HG03139 (cell line): ENCODE measurements at regions not wholly inside any gene's neighbourhood (a gene's known extent, or its start where the extent isn't known, plus 50 kb on each side); places are given as distances from the start of the nearest gene placed in this dataset.

ENCODE experiments used
- ATAC-seq: cut with Tn5 transposase; IDR thresholded peaks from one replicate; pipeline ENCODE4 v1.9.1; 2021; ENCODE audit not compliant: unreplicated experiment

DNA sequence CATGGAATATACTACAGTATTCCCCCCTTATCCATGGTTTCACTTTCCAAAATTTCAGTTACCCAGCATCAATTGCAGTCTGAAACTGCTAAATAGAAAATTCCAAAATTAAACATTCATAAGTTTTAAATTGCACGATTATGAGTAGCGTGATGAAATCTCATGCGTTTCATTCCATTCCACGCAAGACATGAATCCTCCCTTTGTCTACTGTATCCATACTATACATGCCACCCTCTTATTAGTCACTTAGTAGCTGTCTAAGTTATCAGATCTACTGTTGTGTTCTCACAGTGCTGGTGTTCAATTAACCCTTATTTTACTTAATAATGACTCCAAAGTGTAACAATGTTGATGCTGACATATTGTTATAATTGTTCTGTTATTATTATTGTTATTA is 261.2 kb upstream of the NDST4 start:
- no peak for ATAC-seq

DNA sequence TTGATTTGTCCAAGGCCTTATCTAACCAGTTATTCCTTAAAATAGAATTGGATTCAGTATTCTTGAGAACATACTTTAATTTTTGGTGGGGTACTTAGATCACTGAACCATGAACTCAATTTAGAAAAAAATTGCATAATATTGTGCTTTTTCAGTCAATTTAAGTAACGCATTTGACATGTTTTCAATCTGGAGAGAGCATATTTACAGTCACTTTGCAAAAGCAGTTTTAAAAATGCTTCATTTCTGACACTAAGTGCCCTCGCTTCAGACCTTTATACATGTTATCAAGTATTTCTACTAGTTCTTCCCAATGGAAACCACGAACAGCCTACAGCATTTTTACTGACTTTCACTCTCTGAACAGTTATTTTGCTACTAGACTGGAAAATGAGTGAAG is 257.1 kb upstream of the NDST4 start:
- ATAC-seq: no peak

DNA sequence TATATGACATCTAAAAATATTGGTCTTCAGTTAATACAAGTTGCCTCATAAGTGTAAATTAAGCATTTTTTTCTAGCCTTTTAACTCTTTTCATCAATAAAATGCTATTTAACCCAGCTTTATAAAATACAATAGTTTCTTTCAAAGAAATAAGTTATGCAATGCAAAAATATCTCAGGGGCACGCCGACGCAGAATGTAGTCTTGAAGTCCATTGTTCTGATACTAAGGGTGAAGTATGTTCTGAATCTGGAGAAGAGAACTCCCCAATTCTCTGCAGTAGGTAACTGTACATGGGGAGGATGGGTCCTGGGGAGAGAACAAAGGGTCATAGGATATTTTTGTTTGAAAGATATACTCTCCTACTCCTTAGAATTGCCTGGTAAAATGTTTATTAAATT is 256.6 kb upstream of the NDST4 start:
- ATAC-seq: no peak

DNA sequence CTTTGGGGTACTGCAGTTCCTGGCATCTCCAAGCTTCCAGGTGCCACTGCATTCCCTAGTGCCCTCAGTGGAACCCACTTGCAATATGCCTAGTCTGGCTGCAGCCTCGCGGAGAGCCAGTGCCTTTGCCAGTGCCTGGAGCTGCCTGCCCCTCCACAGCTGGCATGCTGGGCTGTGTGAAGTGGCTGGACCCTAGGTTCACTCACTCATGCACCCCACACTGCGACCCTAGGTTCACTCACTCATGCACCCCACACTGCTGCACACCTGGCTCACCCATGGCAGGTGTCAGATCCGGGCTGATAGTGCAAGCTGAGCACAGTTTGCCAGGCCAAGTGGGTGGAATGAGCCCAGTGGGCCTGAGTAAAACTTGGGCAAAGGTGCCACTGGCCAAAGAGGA is 253.0 kb upstream of the NDST4 start:
- no peak for ATAC-seq

DNA sequence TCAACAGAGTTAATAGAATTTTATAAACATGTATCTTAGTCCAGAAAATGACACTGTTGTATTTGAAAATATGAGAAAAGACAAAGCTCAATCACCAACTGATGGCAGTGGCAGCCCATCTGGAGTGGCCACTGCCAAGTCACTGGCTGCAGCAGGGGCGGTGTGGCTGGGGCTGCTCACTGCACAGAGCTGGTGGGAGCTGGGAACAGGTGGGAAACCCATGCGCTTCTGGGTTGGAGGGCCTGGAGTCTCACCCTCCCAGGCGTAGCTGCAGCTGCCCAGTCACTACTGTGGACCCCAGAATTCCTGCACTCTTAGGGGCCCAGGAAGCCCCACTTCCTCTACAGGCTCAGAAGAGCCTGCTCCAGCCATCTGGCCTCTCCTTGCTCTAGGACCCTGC is 251.8 kb upstream of the NDST4 start:
- no peak for ATAC-seq

DNA sequence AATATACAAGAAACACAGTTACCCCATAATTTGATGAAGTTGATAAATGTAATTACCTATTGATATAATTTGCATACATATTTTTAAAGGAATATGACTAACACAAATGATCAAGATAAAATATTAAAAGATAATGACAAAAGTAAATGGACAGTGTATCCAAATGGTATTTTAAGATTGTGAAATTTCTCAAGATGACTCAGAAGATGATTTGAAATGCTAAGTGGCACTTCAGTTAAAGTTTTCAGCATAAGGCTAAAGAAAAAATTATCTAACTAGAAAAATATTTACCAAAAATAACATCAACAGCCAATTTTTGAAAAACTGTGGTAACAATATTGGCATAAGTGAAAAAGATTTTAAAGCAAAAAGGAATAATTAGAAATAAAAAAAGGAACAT is 248.4 kb upstream of the NDST4 start:
- ATAC-seq: no peak

DNA sequence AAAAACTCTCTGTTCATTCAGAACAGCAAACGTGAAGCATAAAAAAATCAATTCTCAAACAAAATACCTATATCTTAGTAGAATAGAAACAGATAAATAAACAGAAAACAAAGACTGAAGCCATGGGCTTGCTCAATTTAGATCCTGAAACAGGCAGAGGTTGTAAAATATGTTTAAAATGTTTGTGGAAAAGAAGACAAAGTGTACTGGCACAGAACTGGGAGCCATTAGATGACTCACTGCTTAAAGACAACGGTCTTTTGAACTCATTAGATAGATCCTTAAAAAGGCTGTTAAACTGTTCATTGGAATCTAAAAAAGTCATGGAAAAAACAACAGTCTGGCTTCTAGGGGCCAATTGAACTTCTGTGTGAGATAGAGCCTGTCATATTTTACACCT is 247.0 kb upstream of the NDST4 start:
- no peak for ATAC-seq

DNA sequence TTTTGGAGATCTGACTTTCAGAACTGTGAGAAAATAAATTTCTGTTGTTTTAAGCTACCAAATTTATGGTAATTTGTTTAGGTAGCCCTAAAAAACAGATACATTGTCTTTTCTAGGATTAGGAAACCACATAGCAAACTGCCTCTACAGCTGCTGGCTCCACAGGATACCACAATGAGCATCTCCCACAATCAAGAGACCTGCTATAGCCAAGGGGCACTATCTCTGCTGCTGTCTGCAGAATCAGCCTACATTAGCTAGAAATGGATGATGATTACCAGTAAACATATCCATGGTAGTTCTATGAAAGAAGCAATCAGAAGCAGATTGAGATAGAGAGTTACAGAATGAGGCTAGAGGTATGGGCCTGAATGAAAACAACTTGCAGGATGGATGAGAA is 244.4 kb upstream of the NDST4 start:
- no peak for ATAC-seq

DNA sequence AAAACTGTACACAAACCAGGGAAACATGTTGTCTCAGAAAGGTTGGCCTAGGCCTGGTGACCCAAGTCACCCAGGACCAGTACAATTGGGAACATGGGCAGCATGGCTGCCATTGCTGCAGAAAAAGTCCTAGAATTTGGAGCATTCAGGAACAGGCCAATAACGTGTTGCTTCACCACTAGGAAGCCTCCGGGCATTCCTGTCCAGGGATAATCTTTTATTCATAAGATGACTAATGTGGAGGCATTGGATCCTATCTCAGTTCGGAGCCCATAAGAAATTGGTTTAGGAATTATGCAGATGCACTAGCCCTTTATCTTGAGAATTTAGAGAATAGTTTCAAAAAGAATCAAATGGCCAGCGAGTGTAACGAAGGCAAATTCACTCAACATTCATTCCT is 242.8 kb upstream of the NDST4 start:
- ATAC-seq: no peak

DNA sequence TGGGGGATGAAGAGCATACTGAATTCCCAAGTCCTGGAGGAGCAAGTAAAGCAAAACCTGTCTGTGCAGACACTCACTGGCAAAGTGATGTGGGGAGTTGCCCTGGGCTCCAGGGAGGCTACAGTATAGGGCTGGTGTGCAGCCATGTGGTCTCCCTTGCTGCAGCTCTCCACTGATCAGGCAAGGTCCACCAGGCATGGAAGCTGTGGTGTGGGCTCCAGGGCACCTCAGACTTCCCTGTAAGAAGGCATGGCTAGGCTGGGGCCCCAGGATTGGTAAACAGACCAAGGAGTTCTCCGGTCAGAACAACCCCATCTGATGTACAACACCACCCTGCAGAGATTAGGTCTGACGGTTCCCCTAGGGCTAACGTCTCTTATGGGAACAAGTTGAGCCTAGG is 241.9 kb upstream of the NDST4 start:
- no peak for ATAC-seq

DNA sequence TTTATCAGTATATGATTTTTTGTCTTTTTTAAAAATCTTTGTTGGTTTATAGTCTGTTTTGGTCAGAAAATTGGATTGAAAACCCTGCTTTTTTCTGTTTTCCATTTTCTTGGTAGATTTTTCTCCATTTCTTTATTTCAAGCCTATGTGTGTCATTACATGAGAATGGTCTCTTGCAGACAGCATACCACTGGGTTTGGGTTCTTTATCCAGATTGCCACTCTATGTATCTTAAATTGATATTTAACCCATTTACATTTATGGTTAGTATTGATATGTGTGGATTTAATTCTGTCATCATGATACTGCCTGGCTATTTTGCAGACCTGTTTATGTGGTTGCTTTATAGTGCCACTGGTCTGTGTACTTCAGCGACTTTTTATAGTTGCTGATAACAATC is 239.9 kb upstream of the NDST4 start:
- no peak for ATAC-seq

DNA sequence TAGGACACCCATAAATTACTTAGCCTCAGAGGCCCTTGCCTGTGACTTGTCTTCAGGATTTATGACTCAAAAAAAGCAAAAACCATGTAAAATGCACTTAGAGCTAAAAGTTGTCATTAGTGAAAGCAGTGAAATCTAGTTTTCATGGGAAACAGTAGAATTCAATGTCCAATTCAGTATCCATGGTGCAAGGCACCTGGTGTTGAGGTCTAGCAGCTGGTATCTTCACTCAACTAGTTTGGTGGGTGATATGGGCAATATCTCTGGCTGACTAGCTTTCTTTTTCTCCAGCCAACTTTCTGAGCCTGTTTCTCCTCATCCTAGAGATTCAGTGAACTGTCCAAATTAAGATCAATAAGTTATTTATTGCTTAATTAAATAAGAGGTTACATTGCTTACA is 229.8 kb upstream of the NDST4 start:
- ATAC-seq: no peak

DNA sequence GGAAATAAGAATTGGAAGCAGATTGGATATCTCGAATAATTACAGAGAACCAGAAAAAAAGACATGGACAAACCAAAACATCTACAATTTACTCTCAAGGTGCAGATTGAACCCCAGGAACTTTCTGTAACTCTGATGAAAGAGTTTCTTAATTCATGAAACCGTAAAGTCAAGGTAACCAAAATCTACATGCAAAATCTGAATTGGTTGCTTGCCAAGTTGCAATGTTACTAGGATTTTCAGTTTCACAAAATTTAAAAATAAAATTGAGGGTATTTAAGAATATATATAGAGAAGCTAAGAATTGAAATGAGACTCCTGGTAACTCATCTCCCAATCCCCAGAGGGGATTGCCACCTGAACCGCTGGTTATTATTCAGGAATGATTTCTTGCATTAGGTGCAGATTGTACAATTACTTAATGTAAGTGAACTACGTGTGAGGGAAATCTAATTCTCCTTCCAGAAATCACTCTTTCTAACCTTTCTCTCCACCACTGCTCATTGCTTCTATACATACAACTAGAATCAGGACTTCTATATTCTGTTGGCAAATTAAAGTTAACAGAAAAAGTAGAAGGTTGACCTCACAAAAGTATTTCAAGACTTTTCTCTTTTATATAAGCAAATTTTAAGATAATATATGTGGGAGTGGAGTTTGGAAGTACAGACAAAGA is 221.5 kb upstream of the NDST4 start:
- no peak for ATAC-seq

DNA sequence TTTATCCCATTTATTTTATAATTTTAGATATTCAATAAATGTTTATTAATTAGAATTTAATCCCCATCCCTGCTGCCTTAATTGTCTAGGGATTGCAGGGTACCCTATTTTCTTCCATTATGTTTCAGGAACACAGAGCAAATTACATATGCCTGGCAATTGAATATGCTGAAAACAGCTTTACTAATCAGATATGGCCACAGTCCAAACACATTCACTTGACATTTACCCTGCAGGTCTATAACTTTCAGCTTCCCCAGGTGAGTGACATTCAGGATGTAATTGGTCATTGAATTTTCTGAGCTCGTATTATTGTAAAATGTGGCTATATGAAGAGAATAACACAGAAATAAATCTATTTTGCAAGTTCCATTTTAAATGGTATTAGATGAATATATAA is 218.7 kb upstream of the NDST4 start:
- ATAC-seq: no peak

DNA sequence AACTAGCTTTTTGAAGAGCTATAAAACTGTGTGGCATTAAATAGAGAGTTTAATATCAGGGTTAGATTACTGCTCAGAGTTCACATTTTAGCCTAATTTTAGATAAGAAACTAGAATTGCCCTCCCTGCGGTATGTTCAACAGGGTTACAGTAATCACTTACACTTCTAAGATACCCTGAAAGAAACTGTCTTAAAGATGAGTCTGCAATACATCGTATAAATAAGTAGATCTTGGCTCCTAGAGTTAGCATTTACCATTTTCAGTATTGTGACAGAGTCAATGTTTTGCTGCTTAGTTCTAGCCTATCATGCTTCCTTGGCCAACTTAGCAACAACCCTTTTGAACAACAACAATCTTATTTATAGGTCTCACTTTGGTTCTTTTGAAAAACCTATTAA is 217.8 kb upstream of the NDST4 start:
- ATAC-seq: no peak

DNA sequence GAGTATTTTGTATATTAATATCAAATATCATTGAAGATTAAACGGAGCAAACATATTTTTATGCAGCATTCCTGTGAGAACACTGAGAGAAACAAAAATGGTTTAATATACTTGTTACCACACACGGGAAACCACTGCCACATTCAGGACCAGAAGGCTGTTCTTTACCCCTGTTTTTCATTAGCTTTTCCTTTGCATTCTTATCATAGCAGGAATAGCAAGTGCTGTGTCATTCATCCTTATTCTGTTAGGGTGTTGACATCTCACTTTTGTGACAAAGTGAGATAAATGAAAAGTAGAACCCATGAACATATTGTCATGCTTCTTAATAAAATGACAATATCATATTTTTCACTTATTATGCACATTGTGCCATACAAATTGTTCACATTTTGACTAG is 212.4 kb upstream of the NDST4 start:
- no peak for ATAC-seq

DNA sequence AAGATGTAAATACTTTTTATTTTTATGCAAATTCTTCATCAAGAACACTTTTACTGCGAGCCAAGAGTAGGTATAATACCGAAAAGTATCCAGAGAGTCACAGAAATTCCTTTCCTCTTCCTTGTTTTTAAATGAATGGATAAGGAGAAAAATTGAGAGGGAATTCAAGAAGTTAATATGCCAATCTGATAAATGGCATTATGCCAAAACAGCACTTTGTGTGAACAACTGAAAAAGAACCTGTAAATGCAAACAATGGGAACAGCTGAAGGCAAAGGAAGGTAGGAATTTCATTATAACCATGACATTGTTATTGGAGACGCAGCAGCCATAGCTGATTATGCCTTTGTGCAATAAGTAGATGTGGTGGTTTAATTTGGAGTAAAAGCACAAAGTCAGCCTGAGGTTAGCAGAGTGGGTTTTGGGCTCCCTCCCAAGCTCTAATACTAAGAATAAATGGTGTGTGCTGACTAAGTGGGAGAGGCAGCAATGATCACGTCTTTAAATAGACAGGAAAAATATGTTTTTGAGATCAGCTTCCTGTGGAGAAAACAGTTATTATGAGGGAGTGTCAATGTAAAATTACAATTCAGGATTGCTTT is 209.8 kb upstream of the NDST4 start:
- no peak for ATAC-seq

DNA sequence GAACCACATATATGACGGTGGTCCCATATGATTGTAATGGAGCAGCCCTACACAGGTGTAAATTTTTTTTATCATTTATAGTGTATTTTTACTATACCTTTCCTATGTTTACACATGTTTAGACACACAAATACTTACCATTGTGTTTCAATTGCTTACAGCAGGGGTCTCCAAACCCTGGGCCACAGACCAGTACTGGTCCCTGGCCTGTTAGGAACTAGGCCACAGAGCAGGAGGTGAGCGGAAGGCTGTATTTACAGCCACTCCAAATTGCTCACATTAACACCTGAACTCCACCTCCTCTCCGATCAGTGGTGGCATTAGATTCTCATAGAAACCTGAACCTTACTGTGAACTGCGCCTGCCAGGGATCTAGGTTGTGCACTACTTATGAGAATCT is 201.8 kb upstream of the NDST4 start:
- no peak for ATAC-seq

DNA sequence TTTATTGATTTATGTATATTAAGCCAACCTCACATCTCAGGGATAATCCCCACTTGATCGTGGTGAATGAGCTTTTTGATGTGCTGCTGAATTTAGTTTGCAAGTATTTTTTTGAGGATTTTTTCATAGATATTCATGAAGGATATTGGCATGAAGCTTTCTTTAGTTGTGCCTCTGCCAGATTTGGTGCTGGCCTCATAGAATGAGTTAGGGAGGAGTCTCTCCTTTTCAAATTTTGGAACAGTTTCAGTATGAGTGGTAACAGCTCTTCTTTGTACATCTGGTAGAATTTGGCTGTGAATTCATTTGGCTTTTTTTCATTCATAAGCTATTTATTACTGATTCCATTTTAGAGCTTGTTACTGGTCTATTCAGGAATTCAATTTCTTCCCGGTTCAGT is 197.2 kb upstream of the NDST4 start:
- no peak for ATAC-seq

DNA sequence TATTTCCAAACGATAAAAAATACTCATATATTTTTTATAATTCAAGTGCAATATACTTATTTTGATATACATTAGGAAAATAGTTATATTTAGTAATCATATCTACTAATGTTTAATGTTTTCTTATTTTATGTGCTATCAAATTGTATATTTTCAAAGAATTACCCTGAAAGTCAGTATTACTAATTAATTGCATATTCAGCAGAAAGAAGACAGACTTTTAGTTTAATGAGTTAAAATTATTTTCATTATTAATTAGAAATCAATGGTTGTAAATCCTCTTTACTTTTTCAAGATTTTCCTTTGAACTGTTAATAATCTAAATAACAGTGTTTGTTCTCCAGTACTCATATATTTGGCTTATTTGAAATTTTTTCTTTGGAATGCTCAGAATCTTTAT is 181.3 kb upstream of the NDST4 start:
- no peak for ATAC-seq

DNA sequence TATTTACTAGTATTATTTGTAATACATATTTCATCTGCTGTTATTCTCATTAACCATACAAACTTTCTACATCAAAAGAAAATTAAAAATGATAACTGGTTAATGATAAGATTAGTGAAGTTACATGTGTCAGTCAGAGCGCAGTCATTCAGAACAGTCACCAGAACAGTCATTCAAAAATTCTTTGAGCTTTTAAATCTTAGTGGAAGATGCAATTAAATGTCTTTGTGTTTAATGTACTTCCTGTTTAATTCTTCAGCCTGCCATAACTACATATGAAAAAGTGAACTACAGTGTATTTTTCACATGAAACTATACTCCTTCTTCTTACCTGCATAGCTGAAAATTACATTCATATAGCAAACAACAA is 179.7 kb upstream of the NDST4 start:
- no peak for ATAC-seq

DNA sequence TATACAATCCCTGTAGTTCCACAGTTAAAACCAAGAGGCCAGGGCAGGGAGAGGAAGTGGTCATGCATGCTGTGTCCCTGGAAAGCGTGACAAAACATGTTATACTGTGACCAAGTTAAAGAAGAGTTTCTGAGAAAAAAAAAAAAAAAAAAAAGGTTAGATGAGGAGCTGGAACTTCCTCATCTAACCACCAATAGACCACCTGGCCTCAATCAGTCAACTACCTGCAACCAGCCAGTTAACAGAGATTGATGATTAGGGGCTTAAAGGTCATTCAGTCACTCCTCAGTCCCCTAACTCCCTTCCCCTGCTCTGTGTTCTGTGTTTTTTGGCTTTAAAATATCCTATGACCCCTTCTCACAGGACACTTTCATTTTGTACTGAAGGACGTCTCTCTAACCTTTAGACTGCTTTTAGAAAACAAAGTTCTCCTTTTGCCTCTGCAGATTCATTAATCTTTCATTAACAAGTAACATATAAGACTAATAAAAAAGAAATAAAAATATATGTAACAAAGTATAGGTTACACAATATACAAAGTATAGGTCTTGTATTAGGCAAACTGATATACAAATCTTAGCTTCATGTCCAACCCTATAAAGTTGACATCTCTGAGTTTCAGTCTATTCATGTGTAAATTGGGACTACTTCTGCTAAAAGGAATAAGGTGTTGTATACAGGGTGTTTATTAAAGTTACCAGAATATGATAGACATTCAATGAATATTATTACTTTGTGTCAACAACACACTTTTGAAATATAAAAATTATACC is 179.1 kb upstream of the NDST4 start:
- ATAC-seq: peak; percentile 69

DNA sequence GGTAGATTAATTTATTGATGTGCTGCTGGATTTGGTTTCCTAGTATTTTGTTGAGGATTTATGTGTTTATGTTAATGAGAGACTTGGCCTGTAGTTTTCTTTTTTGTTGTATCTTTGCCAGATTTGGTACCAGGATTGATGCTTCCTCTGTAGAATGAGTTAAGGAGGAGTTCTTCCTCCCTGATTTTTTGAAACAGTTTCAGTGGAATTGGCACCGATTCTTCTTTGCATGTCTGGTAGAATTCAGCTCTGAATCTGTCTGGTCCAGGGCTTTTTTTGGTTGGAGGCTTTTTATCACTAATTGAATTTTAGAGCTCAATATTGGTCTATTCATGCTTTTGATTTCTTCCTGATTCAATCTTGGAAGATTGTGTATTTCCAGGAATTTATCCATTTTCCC is 174.0 kb upstream of the NDST4 start:
- no peak for ATAC-seq
